GM21381 (cell line): ENCODE measurements at regions not wholly inside any gene's neighbourhood (a gene's known extent, or its start where the extent isn't known, plus 50 kb on each side); places are given as distances from the start of the nearest gene placed in this dataset.
"Not testable (repeated sequence)": the region's sequence is repeated elsewhere in the genome, so short reads cannot be mapped to it uniquely, and the experiment has no call there.

ENCODE experiments used
- ATAC-seq: cut with Tn5 transposase; IDR thresholded peaks from one replicate; pipeline ENCODE4 v1.9.1; 2021; ENCODE audit warnings: mild to moderate bottlenecking, moderate library complexity; ENCODE audit not compliant: unreplicated experiment

GRCh38 chr3:137582484-137582883 is 181.6 kb upstream of the SOX14 start:
- no peak for ATAC-seq

- no peak for ATAC-seq
These were observed 180.9 kb upstream of the SOX14 start for GRCh38 chr3:137583256-137583655.

GRCh38 chr3:137588871-137589270 is 175.2 kb upstream of the SOX14 start:
- no peak for ATAC-seq

GRCh38 chr3:137595415-137595814 is 168.7 kb upstream of the SOX14 start:
- ATAC-seq: not testable (repeated sequence)

- no peak for ATAC-seq
These were observed 153.4 kb upstream of the SOX14 start for GRCh38 chr3:137610723-137611122.

- no peak for ATAC-seq
These were observed 151.8 kb upstream of the SOX14 start for GRCh38 chr3:137612291-137612690.

GRCh38 chr3:137615659-137616418 is 148.3 kb upstream of the SOX14 start:
- no peak for ATAC-seq

GRCh38 chr3:137641879-137642704 is 122.0 kb upstream of the SOX14 start:
- no peak for ATAC-seq

- no peak for ATAC-seq
These were observed 121.3 kb upstream of the SOX14 start for GRCh38 chr3:137642831-137643230.

- no peak for ATAC-seq
These were observed 116.9 kb upstream of the SOX14 start for GRCh38 chr3:137647179-137647578.

- no peak for ATAC-seq
These were observed 94.5 kb upstream of the SOX14 start for GRCh38 chr3:137669519-137670060.

- ATAC-seq: no peak
These were observed 76.8 kb upstream of the SOX14 start for GRCh38 chr3:137687181-137687879.

- ATAC-seq: no peak
These were observed 71.2 kb upstream of the SOX14 start for GRCh38 chr3:137692803-137693431.

GRCh38 chr3:137693791-137694190 is 70.3 kb upstream of the SOX14 start:
- ATAC-seq: no peak

- ATAC-seq: no peak
These were observed 69.3 kb upstream of the SOX14 start for GRCh38 chr3:137694836-137695235.

- ATAC-seq: no peak
These were observed 68.8 kb upstream of the SOX14 start for GRCh38 chr3:137695351-137695750.

- no peak for ATAC-seq
These were observed 55.0 kb upstream of the SOX14 start for GRCh38 chr3:137709011-137709601.

- ATAC-seq: not testable (repeated sequence)
These were observed 50.1 kb upstream of the SOX14 start for GRCh38 chr3:137713965-137714364.
